ENCODE measurements at regions not wholly inside any gene's neighbourhood (a gene's known extent, or its start where the extent isn't known, plus 50 kb on each side); places are given as distances from the start of the nearest gene placed in this dataset.

GRCh38 chrX:74160816-74161215 lies 143.2 kb upstream of the ZCCHC13 start:
- Histone ChIP-seq H2BK20ac (ENCODE audit: low read depth, low read length, poor library complexity, severe bottlenecking) (no peak overlapping the region), H3K23me2 (ENCODE audit: insufficient read length, low read depth, low read length, poor library complexity, severe bottlenecking) (no peaks in the 10 kb centered on the region), H2BK12ac (ENCODE audit: insufficient read length, low read depth, low read length) (no peak overlapping the region), H3K27me3 (ENCODE audit: insufficient read depth, low read length) (no peaks in the 10 kb centered on the region), H3K18ac (ENCODE audit: insufficient read length, low read depth, low read length) (no peak overlapping the region), H3K27ac (ENCODE audit: insufficient read length, low read depth, low read length) (no peak overlapping the region), H2BK15ac (ENCODE audit: low read depth, low read length) (no peak overlapping the region), H2AFZ (ENCODE audit: low read length) (no peak overlapping the region), H3K9me3 (ENCODE audit: control insufficient read depth, low read depth, low read length) (no peaks in the 10 kb centered on the region), H4K8ac (replicated peaks; ENCODE audit: insufficient read length, low read depth, low read length) (no peak overlapping the region), H2BK120ac (ENCODE audit: low read depth, low read length, poor library complexity, severe bottlenecking) (no peak overlapping the region), H3K14ac (ENCODE audit: insufficient read depth, low read length) (no peak overlapping the region), H2BK5ac (ENCODE audit: insufficient read length, low read length) (no peak overlapping the region), H3K4ac (ENCODE audit: low read depth, low read length) (no peak overlapping the region), H4K5ac (ENCODE audit: insufficient read length, low read depth, low read length) (no peak overlapping the region), H3T11ph (ENCODE audit: low read length) (no peak overlapping the region), H3K9ac (ENCODE audit: extremely low read depth, insufficient read length, low read length) (no peak overlapping the region), H3K4me1 (ENCODE audit: insufficient read depth, low read length) (no peaks in the 10 kb centered on the region), H3K4me2 (ENCODE audit: insufficient read depth, insufficient read length, low read length) (no peak overlapping the region), H4K91ac (ENCODE audit: insufficient read length, low read depth, low read length) (no peak overlapping the region), H3K79me2 (ENCODE audit: insufficient read depth, low read length) (no peaks in the 10 kb centered on the region), H3K56ac (ENCODE audit: insufficient read length, low read depth, low read length) (no peak overlapping the region), H2AK5ac (ENCODE audit: insufficient read length, low read length) (no peak overlapping the region), H3K23ac (ENCODE audit: insufficient read length, low read depth, low read length) (no peak overlapping the region), H3K79me1 (ENCODE audit: insufficient read depth, low read depth, low read length, poor library complexity, severe bottlenecking) (no peaks in the 10 kb centered on the region), H4K20me1 (ENCODE audit: control insufficient read depth, insufficient read depth, insufficient read length) (no peaks in the 10 kb centered on the region)
- no peak for TF ChIP-seq CTCF (conservative IDR thresholded peaks at IDR 0.05)
- peaks cover 2% of the 10 kb centered on the region for H3K27me3 Mint-ChIP-seq (ENCODE audit: low read depth)
- no peaks in the 10 kb centered on the region for H3K4me1 Mint-ChIP-seq
- WGBS (ENCODE audit: extremely low coverage, insufficient read length, low lambda C conversion rate) = no CpG with 5 or more reads among the region's 3 CpGs
- H3K9me3 Mint-ChIP-seq = peaks cover 39 to 55% of the 10 kb centered on the region in 2 experiments
- no peak overlapping the region for H3K4me3 Mint-ChIP-seq
- H3K27ac Mint-ChIP-seq = no peak overlapping the region
- peaks cover 29 to 60% (median 39%) of the 10 kb centered on the region in 3 experiments for H3K36me3 Mint-ChIP-seq (ENCODE audit: insufficient read depth in 1 of 3, low read depth in 3 of 3)
- DNase-seq = no peak

Data from H9 (cell line).